ENCODE measurements at regions not wholly inside any gene's neighbourhood (a gene's known extent, or its start where the extent isn't known, plus 50 kb on each side); places are given as distances from the start of the nearest gene placed in this dataset.

DNA sequence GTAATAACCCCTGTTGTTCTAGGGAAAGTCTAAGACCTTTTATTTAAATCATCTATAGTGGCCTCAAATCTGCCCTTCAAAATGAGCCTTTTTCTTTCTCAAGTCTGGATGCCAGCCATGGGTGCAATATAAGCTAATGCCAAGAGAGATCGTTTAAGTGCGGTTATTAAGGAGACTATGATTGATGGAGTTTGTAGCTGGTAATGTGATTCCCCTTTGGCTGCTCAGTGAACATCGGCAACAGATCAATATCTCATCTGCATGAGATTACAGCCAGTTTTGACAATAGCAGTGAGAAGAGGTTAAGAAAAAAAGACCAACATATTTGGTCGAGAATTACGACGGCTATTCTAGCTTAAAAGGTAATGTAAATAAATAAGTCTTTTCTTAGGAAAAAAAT lies 1049.4 kb upstream of the NUDT12 start:
- no peak for TF ChIP-seq CTCF (IDR thresholded peaks at IDR 0.05)
- TF ChIP-seq POLR2A (IDR thresholded peaks at IDR 0.05), result no peak
- TF ChIP-seq POLR2AphosphoS5 (IDR thresholded peaks at IDR 0.05), result no peak

All from sigmoid colon (tissue), 4 donors.